ENCODE measurements at regions not wholly inside any gene's neighbourhood (a gene's known extent, or its start where the extent isn't known, plus 50 kb on each side); places are given as distances from the start of the nearest gene placed in this dataset.

DNA sequence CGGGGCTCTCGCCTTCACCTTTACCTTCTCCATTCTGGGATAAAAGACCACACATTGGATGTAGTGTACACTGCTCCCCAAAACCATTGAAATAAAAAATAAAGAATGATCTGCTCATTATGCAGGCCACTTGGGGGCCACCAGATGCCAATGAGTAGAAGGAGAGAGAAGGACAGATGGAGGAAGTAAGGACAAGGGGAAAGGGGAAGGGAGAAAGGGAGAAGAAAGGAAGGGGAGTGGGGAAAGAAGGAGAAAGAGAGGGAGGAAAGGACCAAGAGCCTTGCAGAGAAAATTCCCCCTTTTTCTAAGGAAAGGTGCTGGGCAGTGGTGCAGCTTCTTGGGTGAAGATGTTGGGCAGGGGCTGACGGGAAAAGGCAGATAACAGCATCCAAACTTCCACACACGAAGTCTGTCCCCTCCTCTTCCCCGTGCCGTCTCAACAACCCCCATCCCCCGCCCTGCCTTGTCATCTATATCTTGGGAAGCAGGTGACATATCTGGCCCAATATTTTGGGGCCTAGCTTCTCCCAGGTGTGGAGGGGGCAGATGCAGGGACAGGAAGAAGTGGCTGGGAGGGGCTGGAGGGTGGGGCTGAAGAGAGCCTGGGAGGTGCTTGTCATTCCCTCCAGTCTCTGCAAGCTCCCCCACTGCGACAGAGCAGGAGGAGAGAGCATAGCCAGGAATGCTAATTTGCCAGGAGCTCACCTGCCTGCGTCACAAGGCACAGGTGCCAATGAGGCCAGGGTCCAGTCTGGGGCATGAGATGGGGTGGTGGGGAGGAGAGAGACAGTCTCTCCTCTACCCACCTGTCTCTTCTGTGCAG, 107.5 kb downstream of the SINHCAF start:
- TF ChIP-seq EP300 (IDR thresholded peaks at IDR 0.05): no peak
- TF ChIP-seq, protein P1, sequence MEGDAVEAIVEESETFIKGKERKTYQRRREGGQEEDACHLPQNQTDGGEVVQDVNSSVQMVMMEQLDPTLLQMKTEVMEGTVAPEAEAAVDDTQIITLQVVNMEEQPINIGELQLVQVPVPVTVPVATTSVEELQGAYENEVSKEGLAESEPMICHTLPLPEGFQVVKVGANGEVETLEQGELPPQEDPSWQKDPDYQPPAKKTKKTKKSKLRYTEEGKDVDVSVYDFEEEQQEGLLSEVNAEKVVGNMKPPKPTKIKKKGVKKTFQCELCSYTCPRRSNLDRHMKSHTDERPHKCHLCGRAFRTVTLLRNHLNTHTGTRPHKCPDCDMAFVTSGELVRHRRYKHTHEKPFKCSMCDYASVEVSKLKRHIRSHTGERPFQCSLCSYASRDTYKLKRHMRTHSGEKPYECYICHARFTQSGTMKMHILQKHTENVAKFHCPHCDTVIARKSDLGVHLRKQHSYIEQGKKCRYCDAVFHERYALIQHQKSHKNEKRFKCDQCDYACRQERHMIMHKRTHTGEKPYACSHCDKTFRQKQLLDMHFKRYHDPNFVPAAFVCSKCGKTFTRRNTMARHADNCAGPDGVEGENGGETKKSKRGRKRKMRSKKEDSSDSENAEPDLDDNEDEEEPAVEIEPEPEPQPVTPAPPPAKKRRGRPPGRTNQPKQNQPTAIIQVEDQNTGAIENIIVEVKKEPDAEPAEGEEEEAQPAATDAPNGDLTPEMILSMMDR (IDR thresholded peaks at IDR 0.05): no peak

Measured in stomach (tissue), 4 donors.